Coronary artery (tissue), 2 donors: ENCODE measurements at regions not wholly inside any gene's neighbourhood (a gene's known extent, or its start where the extent isn't known, plus 50 kb on each side); places are given as distances from the start of the nearest gene placed in this dataset.

ENCODE experiments used
- DNase-seq: peaks from one replicate; pipeline ENCODE4 v3.0.0-alpha.2; 2017; ENCODE audit warnings: low spot score
- H3K27ac ChIP-seq, 2 donors: fragments of 200-600 bp; sonication (generic); one replicate each; pipeline ENCODE4 v1.5.1; 2016 to 2019
- H3K4me3 ChIP-seq: fragments of 200-600 bp; sonication (generic); 2 replicates; pipeline ENCODE4 v1.5.1; 2016; ENCODE audit warnings: mild to moderate bottlenecking, moderate library complexity
- TF ChIP-seq, protein P1 (sequence below): fragments of 200-600 bp; sonication (generic); IDR thresholded peaks from one replicate; pipeline ENCODE4 v1.5.1; 2019; ENCODE audit warnings: antibody characterized with exemption

DNA sequence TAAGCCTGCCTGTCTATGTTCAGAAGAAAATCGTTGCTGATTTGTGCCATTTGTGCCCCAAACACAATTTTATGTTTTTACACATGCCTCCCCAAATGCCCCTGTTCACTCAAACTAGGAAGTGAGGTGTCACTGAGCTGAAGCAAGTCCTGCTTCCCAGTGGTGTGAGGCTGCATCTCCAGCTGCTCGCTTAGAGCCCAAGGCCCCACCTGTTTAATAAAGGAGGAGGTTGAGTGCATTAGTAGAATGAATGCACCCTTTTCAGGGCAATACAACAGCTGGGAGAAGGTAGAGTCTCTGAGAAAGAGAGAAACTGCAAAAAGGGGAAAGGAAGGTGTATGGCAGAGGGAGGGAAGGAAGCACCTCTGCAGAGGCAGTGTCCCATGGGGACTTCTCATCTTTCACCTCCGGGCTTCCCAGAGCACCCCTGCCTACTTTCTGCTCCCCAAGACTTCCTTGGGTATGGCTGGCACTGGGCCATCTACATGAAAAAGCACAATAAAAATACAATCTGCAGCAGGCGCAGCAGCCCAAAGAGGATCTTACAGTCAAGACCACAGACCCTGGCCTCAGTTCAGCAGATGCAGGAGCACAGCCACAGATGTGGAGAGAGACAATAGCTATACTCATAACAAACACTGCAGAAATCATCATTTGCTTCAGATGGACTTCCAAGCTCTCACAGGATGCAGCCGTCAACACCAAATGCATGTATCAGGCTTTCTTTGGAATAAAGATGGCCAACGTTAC lies 165.9 kb downstream of the POLR2M start:
- TF ChIP-seq, protein P1, sequence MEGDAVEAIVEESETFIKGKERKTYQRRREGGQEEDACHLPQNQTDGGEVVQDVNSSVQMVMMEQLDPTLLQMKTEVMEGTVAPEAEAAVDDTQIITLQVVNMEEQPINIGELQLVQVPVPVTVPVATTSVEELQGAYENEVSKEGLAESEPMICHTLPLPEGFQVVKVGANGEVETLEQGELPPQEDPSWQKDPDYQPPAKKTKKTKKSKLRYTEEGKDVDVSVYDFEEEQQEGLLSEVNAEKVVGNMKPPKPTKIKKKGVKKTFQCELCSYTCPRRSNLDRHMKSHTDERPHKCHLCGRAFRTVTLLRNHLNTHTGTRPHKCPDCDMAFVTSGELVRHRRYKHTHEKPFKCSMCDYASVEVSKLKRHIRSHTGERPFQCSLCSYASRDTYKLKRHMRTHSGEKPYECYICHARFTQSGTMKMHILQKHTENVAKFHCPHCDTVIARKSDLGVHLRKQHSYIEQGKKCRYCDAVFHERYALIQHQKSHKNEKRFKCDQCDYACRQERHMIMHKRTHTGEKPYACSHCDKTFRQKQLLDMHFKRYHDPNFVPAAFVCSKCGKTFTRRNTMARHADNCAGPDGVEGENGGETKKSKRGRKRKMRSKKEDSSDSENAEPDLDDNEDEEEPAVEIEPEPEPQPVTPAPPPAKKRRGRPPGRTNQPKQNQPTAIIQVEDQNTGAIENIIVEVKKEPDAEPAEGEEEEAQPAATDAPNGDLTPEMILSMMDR, result no peak
- no peak for DNase-seq
- H3K27ac ChIP-seq, result no peak overlapping the region
- H3K4me3 ChIP-seq, result no peak overlapping the region

DNA sequence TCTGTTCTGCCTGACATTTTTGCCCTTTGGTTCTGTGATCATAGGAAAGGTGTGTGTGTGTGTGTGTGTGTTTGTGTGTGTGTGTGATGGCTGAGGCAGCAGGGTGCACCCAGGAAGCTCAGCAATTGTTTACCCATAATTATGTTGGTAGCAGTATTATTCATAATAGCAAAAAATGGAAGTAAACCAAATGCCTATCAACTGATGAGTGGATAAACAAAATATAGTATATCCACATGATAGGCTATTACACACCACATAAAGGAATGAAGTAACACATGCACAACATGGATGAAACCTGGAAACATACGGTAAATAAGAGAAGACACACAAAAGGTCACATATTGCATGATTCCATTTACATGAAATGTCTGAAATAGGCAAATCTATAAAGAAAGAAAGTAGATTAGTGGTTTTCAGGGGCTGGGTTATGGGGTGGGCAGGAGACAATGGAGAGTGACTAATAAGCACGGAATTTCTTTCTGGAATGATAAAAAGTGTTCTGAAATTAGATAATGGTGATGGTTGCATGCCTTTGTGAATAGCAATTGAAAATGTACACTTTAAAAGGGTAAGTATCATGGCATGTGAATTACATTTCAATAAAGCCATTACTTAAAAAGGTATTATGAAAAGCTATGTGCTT lies 167.2 kb downstream of the POLR2M start:
- DNase-seq, result no peak
- TF ChIP-seq, protein P1, result no peak
- no peak overlapping the region for H3K27ac ChIP-seq

DNA sequence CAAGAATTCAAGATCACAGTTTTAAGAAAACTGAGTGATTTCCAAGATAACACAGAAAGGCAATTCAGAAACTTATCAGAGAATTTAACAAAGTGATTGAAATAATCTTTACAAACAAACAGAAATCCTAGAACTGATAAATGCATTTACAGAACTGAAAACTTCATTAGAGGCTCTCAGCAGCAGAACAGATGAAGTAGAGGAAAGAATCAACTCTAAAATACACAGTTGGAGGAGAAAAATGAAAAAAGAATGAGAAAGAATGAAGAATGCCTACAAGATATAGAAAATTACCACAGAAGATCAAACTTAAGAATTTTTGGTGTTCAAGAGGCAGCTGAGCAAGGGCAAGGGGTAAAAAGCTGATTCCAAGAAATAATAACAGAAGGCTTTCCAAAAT lies 168.8 kb downstream of the POLR2M start:
- no peak overlapping the region for H3K27ac ChIP-seq
- DNase-seq, result no peak

More for the DNA sequence above, 167.2 kb downstream of the POLR2M start:
- H3K4me3 ChIP-seq, result no peak overlapping the region

DNA sequence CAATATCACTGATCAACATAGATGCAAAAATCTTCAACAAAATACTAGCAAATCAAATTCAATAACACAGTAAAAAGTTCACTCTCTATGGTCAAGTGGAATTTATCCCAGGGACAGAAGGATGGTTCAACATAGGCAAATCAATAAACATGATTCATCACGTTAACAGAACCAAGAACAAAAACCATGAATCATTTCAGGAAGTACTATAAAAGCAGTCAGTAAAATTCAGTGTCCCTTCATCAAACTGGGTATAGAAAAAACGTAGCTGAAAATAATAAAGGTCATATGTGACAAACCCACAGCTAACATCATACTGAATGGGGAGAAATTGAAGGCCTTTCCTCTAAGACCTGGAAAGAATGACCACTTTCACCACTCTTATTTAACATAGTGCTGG lies 172.1 kb downstream of the POLR2M start:
- no peak for DNase-seq
- TF ChIP-seq, protein P1, result no peak
- H3K27ac ChIP-seq, result no peak overlapping the region
- no peak overlapping the region for H3K4me3 ChIP-seq

More for the DNA sequence above, 168.8 kb downstream of the POLR2M start:
- no peak overlapping the region for H3K4me3 ChIP-seq
- TF ChIP-seq, protein P1, result no peak

DNA sequence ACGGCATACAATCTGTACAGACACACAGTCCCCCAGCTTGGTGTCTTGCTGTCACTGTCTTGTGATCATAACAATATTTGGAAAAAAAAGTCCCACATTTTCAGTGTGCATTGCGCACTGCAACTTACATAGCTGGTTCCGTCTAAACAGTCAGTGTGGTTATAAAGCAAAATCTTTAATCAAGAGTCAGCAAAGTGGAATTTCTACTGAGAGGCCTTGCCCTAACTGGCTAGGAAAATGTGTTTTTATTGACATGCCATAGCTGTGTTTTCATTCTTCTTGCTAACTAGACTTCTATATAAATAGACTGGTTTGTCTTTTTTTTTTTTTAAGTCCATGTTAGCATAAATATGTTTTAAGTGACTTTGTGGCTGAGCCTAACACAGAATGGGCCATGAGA lies 174.8 kb downstream of the POLR2M start:
- TF ChIP-seq, protein P1, result no peak
- no peak overlapping the region for H3K4me3 ChIP-seq
- no peak for DNase-seq

DNA sequence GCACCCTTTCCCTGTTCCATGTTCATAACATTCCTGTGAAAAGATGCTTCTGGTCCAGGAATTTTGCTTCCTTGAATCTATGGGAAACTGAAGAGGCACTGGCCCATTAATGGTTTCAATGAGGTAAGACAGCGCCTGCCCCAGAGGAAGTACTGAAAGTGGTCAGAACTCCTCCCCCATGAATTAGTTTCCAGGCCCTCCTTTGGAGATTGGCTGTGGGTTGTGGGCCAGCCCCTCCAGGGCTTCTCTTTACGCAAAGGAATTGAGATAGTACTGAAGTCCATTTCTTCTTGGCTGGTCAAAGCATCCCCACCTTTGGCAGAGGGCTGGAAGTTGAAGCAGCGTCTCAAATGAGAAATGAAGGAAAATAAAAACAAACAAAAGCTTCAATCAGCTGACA lies 175.5 kb downstream of the POLR2M start:
- H3K4me3 ChIP-seq, result no peak overlapping the region
- DNase-seq, result no peak
- H3K27ac ChIP-seq, result no peak overlapping the region
- TF ChIP-seq, protein P1, result no peak

More for the DNA sequence above, 174.8 kb downstream of the POLR2M start:
- no peak overlapping the region for H3K27ac ChIP-seq

DNA sequence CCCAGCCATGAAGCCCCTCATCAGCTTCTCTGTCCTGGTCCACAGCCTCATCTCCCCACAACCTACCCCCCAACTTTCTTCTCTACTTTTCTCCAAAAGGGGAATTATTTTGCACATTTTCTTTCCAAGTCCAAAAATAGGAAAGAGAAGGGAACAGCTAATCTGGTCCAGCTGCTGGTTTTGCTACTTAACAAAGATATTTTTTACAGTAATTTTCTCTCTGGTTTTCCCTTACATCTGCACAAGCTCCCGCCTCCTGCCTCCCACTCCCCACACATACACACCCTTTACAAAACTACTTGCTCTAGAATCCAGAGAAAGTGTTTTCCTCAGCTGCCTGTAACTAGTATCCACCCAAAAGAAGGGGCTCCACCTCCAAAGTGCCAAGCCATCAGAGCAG lies 177.2 kb downstream of the POLR2M start:
- TF ChIP-seq, protein P1, result no peak
- no peak for DNase-seq
- Histone ChIP-seq H3K4me3 (no peak overlapping the region), H3K27ac (no peak overlapping the region)
